HepG2 (cell line): ENCODE measurements at regions not wholly inside any gene's neighbourhood (a gene's known extent, or its start where the extent isn't known, plus 50 kb on each side); places are given as distances from the start of the nearest gene placed in this dataset.

ENCODE experiments used
- ATAC-seq: fragments of 200-7000 bp; cut with Tn5 transposase; 3 replicates; pipeline ENCODE4 v1.9.1; 2020; ENCODE audit warnings: mild to moderate bottlenecking, moderate library complexity
- BruUV-seq: library from RNA; stranded (reverse); fragments of 400-500 nt; replicated peaks from 2 replicates; lab custom pipeline; 2021; lab: Mats Ljungman, UMichigan
- CTCF ChIA-PET: fragments of 300-600 bp; formaldehyde crosslinking; extraction: SDS; loops from one replicate; lab custom pipeline; 2021; ENCODE audit warnings: low total read pairs, inconsistent platforms, low intra/inter-chr PET ratio; lab: Yijun Ruan, JAX
- POLR2A ChIA-PET: fragments of 350-600 bp; sonication (Branson Sonifier 250); formaldehyde crosslinking; loops from one replicate; lab custom pipeline; 2020; ENCODE audit warnings: antibody characterized with exemption, inconsistent platforms; lab: Yijun Ruan, JAX
- DNase-seq: peaks from one replicate; pipeline ENCODE4 v3.0.0-alpha.2; 2015; ENCODE audit warnings: low spot score
- FAIRE-seq: peaks from 3 replicates; lab custom pipeline; 2011; peaks lifted over from hg19 to GRCh38; lab: Jason Lieb, UNC
- H2AFZ ChIP-seq: one replicate; pipeline ENCODE4 v1.6.1; 2011; ENCODE audit warnings: low read length, inconsistent platforms
- H3K27ac ChIP-seq: fragments of 300-600 bp; 3 replicates; pipeline ENCODE4 v1.8.0; 2011; ENCODE audit warnings: mixed run types, mild to moderate bottlenecking, mixed read lengths, low read length, inconsistent platforms; ENCODE audit not compliant: insufficient read depth; ENCODE audit errors: extremely low read length
- H3K27me3 ChIP-seq, 2 experiments: fragments of 200-600 bp in 1 of 2; 2 replicates in 1 of 2; 3 replicates in 1 of 2; pipeline versions ENCODE4 v1.6.0 to v1.8.0; 2011; ENCODE audit warnings: low read length in 2 of 2, mild to moderate bottlenecking in 2 of 2, moderate library complexity in 2 of 2, inconsistent platforms in 1 of 2; ENCODE audit not compliant: insufficient read depth in 2 of 2, control insufficient read depth in 1 of 2
- H3K36me3 ChIP-seq, 2 experiments: fragments of 200-600 bp in 1 of 2; replicated peaks in 1 of 2; 2 replicates in 1 of 2; 3 replicates in 1 of 2; pipeline versions ENCODE4 v1.5.1 to v1.8.0; 2011; ENCODE audit warnings: low read length in 2 of 2, inconsistent platforms in 1 of 2; ENCODE audit not compliant: insufficient read depth in 2 of 2, control insufficient read depth in 1 of 2
- H3K4me1 ChIP-seq: 2 replicates; pipeline ENCODE4 v1.5.1; 2012; ENCODE audit warnings: low read length, inconsistent platforms; ENCODE audit not compliant: insufficient read depth
- H3K4me2 ChIP-seq: 2 replicates; pipeline ENCODE4 v1.6.0; 2011; ENCODE audit warnings: low read depth, low read length, inconsistent platforms
- H3K4me3 ChIP-seq, 3 experiments: fragments of 200-600 bp in 1 of 3; sonication (generic), shearing (Covaris generic) in 1 of 3; replicated peaks in 1 of 3; 2 replicates each; pipeline ENCODE4 v1.5.1; 2011 to 2016; ENCODE audit warnings: low read length in 3 of 3, inconsistent platforms in 2 of 3, low read depth in 2 of 3, mild to moderate bottlenecking in 2 of 3, control low read depth in 1 of 3, mixed read lengths in 1 of 3; ENCODE audit not compliant: insufficient read depth in 1 of 3
- H3K79me2 ChIP-seq: one replicate; pipeline ENCODE4 v1.6.1; 2011; ENCODE audit warnings: low read length, inconsistent platforms; ENCODE audit not compliant: insufficient read depth
- H3K9ac ChIP-seq: 2 replicates; pipeline ENCODE4 v1.6.0; 2011; ENCODE audit warnings: mild to moderate bottlenecking, low read depth, low read length, inconsistent platforms; ENCODE audit not compliant: insufficient read depth
- H3K9me3 ChIP-seq: 2 replicates; pipeline ENCODE4 v1.5.1; 2012; ENCODE audit warnings: mild to moderate bottlenecking, low read length
- H4K20me1 ChIP-seq: 2 replicates; pipeline ENCODE4 v1.6.0; 2011; ENCODE audit warnings: inconsistent platforms, mild to moderate bottlenecking, low read length, moderate library complexity; ENCODE audit not compliant: insufficient read depth
- KMT2A ChIP-seq: sonication (generic); formaldehyde crosslinking; IDR thresholded peaks from 2 replicates; pipeline ENCODE4 v1.4.0; 2020; ENCODE audit warnings: missing genetic modification reagents
- MTA3 ChIP-seq: sonication (generic); formaldehyde crosslinking; IDR thresholded peaks from 2 replicates; pipeline ENCODE4 v1.4.0; 2020; ENCODE audit warnings: missing genetic modification reagents
- MZF1 ChIP-seq: sonication (generic); formaldehyde crosslinking; IDR thresholded peaks from 2 replicates; pipeline ENCODE4 v1.8.1; 2023; ENCODE audit warnings: mild to moderate bottlenecking, missing genetic modification reagents, borderline replicate concordance
- RFXAP ChIP-seq: sonication (generic); formaldehyde crosslinking; IDR thresholded peaks from 2 replicates; pipeline ENCODE4 v1.4.0; 2020; ENCODE audit warnings: missing genetic modification reagents, borderline replicate concordance
- SIX4 ChIP-seq: sonication (generic); formaldehyde crosslinking; IDR thresholded peaks from 2 replicates; pipeline ENCODE4 v1.4.0; 2020; ENCODE audit warnings: missing genetic modification reagents
- ZNF225 ChIP-seq: sonication (generic); formaldehyde crosslinking; IDR thresholded peaks from 2 replicates; pipeline ENCODE4 v1.4.0; 2020; ENCODE audit warnings: mild to moderate bottlenecking, missing genetic modification reagents
- ZNF432 ChIP-seq: sonication (generic); formaldehyde crosslinking; IDR thresholded peaks from 2 replicates; pipeline ENCODE4 v1.5.0; 2020; ENCODE audit warnings: missing genetic modification reagents, mild to moderate bottlenecking, borderline replicate concordance
- ZSCAN12 ChIP-seq: sonication (generic); formaldehyde crosslinking; IDR thresholded peaks from 2 replicates; pipeline ENCODE4 v1.9.0; 2021; ENCODE audit warnings: mild to moderate bottlenecking, missing genetic modification reagents
- WGBS: methylation state at CpG from one replicate; pipeline ENCODE4 v1.1.6; 2017; ENCODE audit warnings: low lambda C conversion rate; 5-methylcytosine and 5-hydroxymethylcytosine counted together
- in situ Hi-C: cut with HindIII; loops from 2 replicates; pipeline ENCODE4 v1.10.0; 2017; ENCODE audit warnings: low pct_unique_long_range_greater_than_20kb; ENCODE audit not compliant: extremely low pct_ligation_motif_present
- intact Hi-C: fragments of 100-400 bp; cut with micrococcal nuclease; formaldehyde crosslinking; loops from one replicate; pipeline ENCODE4 v1.10.0; 2022; ENCODE audit not compliant: unreplicated experiment
- TF ChIP-seq, protein P1 (sequence below): sonication (generic); formaldehyde crosslinking; IDR thresholded peaks from 2 replicates; pipeline ENCODE4 v1.5.0; 2020; ENCODE audit warnings: mild to moderate bottlenecking, low read depth, missing genetic modification reagents, borderline replicate concordance
- TF ChIP-seq, protein P2 (sequence below): IDR thresholded peaks from 2 replicates; pipeline ENCODE4 v1.6.1; 2012; ENCODE audit warnings: low read length, improper control_type of control experiment
- TF ChIP-seq, protein P3 (sequence below): sonication (generic); formaldehyde crosslinking; conservative IDR thresholded peaks from 2 replicates; pipeline ENCODE4 v1.4.0; 2020; ENCODE audit warnings: missing genetic modification reagents
- TF ChIP-seq, protein P4 (sequence below): sonication (generic); formaldehyde crosslinking; IDR thresholded peaks from 2 replicates; pipeline ENCODE4 v1.5.1; 2020; ENCODE audit warnings: missing genetic modification reagents, mild to moderate bottlenecking, borderline replicate concordance

DNA sequence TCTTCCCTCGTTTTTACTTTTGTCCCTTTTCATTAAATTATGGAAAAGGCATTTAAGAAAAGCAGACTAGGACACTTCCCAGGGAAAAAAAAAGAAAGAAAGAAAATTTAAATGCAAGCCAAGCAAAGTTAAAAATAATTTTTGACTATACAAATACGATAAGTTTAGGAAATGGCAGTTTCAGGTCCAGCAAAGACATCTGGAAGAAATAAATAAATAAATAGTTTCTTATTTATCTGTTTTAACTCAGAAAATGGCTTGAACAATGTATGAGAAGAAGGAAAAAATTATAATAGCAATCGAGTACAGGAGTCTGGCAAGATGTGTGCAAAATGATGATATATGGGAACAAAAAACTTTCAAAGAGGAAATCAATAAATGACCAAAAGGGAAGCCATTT lies 114.6 kb upstream of the NCKAP5 start:
- ATAC-seq = no peak
- no peak overlapping the region for H3K4me2 ChIP-seq
- CTCF ChIA-PET = no interaction called here
- no peaks in the 10 kb centered on the region for H3K9me3 ChIP-seq
- 1% methylated on average over 3 of the region's 3 CpGs for WGBS
- no peak overlapping the region for H2AFZ ChIP-seq
- in situ Hi-C loops (no loop called here), intact Hi-C loops (no loop called here)
- no peak overlapping the region for H3K27ac ChIP-seq
- FAIRE-seq = no peak
- no peak overlapping the region for H3K9ac ChIP-seq
- no peak overlapping the region for H3K4me3 ChIP-seq
- no peak for DNase-seq
- H3K36me3 ChIP-seq = no peaks in the 10 kb centered on the region
- POLR2A ChIA-PET = no interaction called here
- no peaks in the 10 kb centered on the region for H4K20me1 ChIP-seq
- no peaks in the 10 kb centered on the region for H3K79me2 ChIP-seq
- BruUV-seq = no TSS peak
- H3K27me3 ChIP-seq = no peaks in the 10 kb centered on the region; a peak in 2 of 5 replicates
- no peaks in the 10 kb centered on the region for H3K4me1 ChIP-seq
- TF ChIP-seq SIX4 (CRISPR knock-in tag) = no peak
- TF ChIP-seq MZF1 = no peak
- no peak for TF ChIP-seq ZNF225 (CRISPR knock-in tag)
- TF ChIP-seq, protein P1, sequence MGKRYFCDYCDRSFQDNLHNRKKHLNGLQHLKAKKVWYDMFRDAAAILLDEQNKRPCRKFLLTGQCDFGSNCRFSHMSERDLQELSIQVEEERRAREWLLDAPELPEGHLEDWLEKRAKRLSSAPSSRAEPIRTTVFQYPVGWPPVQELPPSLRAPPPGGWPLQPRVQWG (CRISPR knock-in tag) = no peak
- TF ChIP-seq, protein P2, sequence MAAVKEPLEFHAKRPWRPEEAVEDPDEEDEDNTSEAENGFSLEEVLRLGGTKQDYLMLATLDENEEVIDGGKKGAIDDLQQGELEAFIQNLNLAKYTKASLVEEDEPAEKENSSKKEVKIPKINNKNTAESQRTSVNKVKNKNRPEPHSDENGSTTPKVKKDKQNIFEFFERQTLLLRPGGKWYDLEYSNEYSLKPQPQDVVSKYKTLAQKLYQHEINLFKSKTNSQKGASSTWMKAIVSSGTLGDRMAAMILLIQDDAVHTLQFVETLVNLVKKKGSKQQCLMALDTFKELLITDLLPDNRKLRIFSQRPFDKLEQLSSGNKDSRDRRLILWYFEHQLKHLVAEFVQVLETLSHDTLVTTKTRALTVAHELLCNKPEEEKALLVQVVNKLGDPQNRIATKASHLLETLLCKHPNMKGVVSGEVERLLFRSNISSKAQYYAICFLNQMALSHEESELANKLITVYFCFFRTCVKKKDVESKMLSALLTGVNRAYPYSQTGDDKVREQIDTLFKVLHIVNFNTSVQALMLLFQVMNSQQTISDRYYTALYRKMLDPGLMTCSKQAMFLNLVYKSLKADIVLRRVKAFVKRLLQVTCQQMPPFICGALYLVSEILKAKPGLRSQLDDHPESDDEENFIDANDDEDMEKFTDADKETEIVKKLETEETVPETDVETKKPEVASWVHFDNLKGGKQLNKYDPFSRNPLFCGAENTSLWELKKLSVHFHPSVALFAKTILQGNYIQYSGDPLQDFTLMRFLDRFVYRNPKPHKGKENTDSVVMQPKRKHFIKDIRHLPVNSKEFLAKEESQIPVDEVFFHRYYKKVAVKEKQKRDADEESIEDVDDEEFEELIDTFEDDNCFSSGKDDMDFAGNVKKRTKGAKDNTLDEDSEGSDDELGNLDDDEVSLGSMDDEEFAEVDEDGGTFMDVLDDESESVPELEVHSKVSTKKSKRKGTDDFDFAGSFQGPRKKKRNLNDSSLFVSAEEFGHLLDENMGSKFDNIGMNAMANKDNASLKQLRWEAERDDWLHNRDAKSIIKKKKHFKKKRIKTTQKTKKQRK = no peak
- TF ChIP-seq, protein P3, sequence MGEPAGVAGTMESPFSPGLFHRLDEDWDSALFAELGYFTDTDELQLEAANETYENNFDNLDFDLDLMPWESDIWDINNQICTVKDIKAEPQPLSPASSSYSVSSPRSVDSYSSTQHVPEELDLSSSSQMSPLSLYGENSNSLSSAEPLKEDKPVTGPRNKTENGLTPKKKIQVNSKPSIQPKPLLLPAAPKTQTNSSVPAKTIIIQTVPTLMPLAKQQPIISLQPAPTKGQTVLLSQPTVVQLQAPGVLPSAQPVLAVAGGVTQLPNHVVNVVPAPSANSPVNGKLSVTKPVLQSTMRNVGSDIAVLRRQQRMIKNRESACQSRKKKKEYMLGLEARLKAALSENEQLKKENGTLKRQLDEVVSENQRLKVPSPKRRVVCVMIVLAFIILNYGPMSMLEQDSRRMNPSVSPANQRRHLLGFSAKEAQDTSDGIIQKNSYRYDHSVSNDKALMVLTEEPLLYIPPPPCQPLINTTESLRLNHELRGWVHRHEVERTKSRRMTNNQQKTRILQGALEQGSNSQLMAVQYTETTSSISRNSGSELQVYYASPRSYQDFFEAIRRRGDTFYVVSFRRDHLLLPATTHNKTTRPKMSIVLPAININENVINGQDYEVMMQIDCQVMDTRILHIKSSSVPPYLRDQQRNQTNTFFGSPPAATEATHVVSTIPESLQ = no peak
- TF ChIP-seq, protein P4, sequence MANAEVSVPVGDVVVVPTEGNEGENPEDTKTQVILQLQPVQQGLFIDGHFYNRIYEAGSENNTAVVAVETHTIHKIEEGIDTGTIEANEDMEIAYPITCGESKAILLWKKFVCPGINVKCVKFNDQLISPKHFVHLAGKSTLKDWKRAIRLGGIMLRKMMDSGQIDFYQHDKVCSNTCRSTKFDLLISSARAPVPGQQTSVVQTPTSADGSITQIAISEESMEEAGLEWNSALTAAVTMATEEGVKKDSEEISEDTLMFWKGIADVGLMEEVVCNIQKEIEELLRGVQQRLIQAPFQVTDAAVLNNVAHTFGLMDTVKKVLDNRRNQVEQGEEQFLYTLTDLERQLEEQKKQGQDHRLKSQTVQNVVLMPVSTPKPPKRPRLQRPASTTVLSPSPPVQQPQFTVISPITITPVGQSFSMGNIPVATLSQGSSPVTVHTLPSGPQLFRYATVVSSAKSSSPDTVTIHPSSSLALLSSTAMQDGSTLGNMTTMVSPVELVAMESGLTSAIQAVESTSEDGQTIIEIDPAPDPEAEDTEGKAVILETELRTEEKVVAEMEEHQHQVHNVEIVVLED (CRISPR knock-in tag) = no peak
- TF ChIP-seq ZSCAN12 (CRISPR knock-in tag) = no peak
- TF ChIP-seq RFXAP (CRISPR knock-in tag) = no peak
- TF ChIP-seq MTA3 (CRISPR knock-in tag) = no peak
- TF ChIP-seq KMT2A (CRISPR knock-in tag) = no peak
- TF ChIP-seq ZNF432 (CRISPR knock-in tag) = no peak
